GM21786 (cell line): ENCODE measurements at regions not wholly inside any gene's neighbourhood (a gene's known extent, or its start where the extent isn't known, plus 50 kb on each side); places are given as distances from the start of the nearest gene placed in this dataset.
"Not testable (repeated sequence)": the region's sequence is repeated elsewhere in the genome, so short reads cannot be mapped to it uniquely, and the experiment has no call there.

Experiments used
- ATAC-seq: cut with Tn5 transposase; IDR thresholded peaks from one replicate; pipeline ENCODE4 v1.9.1; 2021; ENCODE audit not compliant: unreplicated experiment

DNA sequence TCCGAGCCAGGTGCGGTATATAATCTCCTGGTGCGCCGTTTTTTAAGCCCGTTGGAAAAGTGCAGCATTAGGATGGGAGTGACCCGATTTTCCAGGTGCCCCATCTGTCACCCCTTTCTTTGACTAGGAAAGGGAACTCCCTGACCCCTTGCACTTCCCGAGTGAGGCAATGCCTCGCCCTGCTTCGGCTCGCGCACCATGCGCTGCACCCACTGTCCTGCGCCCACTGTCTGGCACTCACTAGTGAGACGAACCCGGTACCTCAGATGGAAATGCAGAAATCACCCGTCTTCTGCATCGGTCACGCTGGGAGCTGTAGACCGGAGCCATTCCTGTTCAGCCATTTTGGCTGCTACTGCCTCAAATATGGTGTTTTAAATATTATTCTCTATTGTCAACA is 198.0 kb downstream of the MEIS1 start:
- ATAC-seq, result not testable (repeated sequence)

DNA sequence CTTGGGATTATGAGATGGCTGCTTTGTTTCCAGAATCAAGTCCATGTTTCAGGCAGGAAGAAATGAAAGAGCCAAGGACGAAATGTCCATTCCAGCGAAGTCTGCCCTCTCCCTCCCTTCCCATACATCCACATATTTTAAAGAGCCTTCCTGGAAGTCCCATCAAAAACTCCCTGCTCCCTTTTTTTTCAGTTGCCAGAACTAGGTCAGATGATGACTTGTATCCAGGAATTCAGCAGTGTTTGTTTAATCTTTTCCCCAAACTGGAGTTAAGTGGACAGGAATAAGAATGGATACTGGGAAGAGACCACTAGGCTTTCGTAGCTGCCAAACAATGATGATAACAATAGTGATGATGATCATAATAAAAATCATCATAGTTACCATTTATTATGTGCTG is 198.7 kb downstream of the MEIS1 start:
- ATAC-seq, result no peak

DNA sequence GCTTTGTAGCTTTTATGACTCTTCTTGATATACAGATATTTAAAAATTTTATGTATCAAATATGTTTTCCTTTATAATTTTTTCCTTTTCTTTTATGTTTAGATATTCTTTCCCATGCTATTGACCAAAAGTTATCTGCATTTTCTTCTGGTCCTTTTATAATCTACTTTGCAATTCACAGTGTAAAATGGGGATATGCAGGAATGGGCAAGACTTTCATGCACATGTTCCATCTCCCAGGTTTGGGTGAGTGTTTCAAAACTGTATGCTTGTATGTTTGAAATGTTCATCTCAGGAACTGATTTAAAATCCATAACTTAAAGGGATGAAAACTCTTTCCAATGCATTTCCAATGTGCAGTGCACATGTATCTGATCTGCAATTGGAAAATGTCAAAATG is 199.9 kb downstream of the MEIS1 start:
- no peak for ATAC-seq

DNA sequence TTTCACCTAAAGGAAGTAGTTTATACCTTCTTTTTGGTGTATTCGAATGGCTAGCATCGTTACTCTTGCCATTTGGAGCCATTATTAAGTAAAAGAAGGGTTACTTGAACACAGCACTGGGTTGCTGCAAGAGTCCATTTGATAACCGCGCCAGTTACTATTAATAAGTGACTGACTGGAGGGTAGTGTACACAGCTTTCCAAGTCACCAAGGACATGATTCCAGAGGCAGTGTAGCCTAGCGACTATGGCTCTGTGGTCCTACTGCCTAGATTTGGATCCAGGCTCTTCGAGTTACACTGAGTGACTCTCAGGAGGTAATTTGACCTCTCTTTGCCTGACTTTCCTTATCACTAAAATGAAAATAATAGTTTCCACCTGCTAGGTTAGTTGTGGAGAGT is 206.8 kb downstream of the MEIS1 start:
- no peak for ATAC-seq

DNA sequence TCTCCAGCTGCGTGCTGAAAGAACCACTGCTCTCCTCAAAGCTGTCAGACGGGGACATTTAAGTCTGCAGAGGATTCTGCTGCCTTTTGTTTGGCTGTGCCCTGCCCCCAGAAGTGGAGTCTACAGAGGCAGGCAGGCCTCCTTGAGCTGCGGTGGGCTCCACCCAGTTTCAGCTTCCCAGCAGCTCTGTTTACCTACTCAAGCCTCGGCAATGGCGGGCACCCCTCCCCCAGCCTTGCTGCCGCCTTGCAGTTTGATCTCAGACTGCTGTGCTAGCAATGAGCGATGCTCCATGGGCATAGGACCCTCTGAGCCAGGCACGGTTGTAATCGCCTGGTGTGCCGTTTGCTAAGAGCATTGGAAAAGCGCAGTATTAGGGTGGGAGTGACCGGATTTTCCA is 213.2 kb downstream of the MEIS1 start:
- not testable (repeated sequence) for ATAC-seq

DNA sequence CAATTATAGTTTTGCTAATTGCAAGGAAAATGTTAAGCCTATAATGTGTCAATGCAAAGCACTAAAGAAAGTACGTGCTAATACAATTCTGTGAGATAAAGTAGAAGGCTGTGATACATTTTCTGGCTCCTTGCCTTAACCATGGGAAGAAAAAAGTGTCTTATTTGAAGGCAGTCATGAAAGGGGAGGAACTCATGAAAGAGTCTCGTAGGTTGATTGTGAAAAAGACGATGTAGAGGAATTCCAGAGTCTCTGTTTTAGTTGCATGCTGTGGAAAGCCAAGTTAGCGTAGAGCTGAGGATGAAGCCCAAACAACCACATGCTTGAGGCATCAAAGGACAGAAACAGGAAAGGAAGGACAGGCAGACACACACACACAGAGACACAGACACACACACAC is 214.1 kb downstream of the MEIS1 start:
- ATAC-seq, result no peak

DNA sequence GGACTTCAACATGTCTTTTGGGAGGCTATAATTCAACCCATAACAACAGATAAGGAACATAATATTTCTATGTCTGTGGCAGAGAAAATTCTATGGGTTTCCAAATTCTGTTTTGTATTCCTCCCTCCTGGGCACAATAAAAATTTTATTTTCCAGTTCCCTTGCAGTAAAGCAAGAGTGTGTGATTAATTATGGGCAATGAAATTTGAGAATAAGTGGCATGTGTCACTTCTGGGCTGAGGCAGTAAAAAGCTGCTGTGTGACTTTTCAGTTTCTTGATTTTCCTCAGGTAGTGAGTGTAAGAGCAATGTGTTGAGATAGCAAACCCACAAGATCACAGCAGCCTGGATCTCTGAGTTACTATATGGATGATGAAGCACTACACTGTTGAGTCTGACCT is 216.4 kb downstream of the MEIS1 start:
- ATAC-seq, result no peak

DNA sequence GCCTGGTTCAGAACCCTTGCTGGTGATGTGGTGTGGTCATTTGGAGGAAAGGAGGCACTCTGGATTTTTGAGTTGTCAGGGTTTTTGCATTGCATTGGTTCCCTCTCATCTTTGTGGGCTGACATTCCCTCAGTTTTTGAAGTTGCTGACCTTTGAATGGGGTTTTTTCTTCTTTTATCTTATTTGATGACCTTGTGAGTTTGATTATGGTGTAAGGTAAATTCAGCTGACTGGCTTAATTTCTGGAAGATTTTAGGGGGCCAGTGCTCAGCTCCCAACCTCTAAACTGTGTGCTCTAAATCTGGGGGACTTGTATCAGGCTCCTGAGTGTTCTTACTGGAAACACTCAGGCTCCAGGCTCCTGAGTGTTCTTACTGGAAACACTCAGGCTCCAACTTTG is 225.9 kb downstream of the MEIS1 start:
- ATAC-seq, result no peak

DNA sequence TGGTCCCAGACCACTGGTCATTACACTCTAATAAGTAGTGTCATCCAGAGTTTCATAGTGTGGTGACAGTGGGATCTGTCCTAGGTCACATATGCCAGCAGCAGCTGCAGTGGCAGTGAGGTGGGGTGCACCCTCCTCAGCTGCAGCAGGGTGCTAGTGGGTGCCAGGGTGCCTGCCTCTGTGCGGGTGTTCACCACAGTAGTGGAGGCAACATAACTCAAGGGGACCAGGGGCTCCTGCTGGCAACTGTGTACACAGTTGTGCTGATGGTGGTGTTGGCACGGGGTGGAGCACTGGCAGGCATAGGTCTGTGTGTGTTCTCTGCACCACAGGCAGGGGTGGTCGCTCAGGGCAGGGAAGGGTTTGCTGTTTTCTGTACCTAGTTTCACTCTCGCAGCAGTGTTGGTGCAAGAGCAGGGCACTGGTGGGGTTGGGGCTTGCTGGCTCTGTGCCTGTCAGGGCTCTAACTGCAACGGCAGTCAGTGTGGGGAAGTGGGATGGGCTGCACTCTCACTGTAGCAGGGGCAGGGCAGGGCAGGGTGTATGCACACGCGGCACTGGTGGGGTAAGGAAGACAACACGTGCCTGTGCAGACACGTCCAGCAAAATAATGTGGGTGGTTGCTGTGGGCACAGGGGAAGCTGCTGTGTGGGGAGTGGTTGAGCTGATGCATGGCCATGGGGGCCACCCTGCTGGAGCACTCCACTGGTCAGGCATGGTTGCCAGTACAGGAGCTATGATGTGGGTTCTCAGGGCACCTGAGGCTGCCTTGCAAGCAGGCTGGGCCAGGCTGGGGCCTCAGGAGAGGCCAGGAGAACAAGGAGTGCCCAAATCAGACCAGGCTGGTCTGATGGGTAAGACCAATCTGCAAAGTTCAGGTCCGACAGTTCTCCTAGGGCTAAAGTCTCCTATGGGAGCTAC is 226.6 kb downstream of the MEIS1 start:
- no peak for ATAC-seq

DNA sequence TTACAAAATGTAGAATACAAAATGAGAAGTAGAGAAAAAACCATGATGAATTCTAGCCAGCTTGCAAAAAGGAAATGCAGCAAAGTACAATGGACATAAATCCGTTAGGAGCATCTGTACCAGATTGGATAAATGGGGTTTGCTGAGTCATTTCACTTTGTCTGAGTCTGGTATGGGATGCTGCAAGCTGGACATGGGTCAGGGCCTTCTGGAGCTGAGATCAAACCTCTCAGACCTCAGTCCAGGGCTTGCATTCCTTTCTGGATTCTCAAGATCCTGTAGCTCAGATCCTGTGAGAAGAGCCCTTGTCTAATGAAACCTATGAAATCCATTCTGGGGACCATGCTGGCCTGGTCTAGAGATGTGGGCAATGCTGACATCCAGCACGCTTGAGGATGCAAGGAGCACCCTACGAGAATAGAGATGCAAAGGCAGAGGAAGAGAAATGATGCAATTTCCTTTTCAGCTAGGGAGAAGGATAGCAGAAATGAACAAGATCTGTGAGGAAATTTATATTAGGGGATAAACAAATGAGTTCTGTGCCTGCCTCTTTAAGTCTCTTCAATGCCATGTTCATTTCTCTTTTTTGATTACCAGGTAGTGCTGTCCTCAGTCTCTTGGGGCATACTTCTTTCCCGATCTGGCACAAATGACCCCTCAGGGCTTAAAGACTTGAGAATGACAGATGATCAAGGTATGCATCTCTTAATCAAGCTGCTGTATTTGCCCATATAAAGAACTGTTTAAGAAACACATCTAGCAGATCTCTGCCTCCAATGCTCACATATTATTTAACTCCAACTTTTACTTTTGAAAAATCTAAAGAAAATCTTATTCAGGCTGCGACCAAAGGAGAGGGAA is 230.4 kb downstream of the MEIS1 start:
- no peak for ATAC-seq

DNA sequence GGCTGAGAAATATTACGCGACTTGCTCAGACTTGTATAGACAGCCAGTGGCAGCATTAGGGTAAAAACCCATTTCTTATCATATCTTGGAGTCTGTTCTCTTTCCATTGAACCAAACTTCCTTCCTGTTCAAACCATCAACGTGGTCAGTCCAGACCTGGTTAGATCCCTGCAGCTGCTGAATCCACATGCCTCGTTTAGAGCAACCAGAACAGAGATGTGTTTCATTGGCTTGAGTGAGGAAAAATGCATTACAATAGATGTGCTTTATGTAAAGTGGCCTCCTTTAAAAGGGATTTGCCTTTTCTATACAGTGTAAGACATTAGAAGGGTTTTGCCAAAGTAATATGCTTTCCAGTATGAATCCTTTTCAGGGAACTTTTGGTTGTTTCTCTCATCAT is 232.4 kb downstream of the MEIS1 start:
- ATAC-seq, result no peak

DNA sequence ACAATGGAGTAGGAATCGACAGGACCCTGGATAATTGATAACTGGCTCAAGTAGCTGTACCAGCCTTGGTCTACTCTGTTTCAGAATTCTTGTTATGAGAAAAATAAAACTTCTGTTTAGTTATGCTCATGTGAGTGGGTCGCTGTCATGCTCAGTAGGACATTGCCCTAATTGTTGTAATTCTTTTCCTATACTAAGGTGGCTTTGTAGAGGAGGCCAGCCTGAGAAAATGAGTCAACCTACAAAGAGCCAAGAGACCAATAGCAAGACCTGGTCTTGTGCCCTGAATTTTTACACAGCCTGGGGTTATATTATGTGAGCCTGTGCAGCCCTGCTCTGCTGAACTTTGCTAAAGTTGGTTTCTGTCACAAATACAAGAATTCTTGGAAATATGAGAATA is 238.4 kb downstream of the MEIS1 start:
- ATAC-seq, result no peak

DNA sequence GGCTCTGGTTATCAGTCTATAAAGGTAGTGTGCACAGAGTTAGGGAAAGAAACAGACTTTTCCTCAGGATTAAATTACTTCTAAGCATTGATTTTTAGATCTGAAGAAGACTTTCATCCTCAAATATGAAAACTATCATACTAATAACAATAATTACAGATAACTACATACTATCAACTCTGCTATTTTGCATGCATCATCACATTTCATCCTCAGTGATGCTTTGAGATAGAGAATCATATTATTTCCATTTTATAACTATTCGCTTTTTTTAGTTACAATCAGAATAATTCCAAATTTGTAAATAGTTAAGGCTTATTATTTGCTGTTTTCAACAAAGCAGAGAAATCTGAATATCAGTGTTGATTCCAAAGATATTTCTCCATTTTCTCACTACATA is 239.2 kb downstream of the MEIS1 start:
- no peak for ATAC-seq

DNA sequence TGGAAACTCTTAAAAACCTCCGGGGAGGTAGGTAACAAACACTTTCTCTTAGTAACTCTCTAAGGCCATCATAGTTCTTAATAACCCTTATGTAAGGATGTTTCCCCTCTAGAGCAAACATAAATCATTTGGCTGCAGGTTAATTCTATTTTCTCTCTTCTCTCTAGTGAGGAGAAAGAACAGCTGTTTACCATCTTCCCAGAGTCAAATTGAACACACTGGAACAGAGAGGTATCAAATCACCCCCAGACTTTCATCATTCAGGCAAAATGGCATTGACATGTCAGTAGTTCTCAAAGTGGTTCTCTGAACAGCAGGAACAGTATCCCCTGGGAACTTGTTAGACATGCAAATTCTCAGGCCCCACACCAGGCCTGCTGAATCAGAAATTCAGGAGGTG is 240.7 kb downstream of the MEIS1 start:
- ATAC-seq, result no peak

DNA sequence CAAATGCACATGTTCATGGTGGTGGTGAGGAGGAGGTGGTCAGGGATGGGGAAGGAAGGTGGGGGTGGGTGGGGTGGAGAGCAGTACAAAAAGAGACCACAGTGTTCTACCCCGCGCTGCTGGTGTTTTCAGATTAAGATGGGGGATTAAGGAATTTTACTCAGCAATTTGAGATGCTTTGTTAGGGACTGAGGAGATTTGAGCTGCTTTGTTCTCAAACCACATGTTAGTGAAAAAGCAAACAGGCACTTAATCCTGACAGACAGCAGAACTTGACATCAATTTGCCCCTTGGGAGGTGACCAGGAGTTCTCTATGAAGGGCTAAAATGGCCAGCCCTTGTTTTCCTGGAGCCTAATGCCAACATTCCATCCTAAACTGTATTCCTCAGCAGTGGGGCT is 244.5 kb downstream of the MEIS1 start:
- ATAC-seq, result no peak

DNA sequence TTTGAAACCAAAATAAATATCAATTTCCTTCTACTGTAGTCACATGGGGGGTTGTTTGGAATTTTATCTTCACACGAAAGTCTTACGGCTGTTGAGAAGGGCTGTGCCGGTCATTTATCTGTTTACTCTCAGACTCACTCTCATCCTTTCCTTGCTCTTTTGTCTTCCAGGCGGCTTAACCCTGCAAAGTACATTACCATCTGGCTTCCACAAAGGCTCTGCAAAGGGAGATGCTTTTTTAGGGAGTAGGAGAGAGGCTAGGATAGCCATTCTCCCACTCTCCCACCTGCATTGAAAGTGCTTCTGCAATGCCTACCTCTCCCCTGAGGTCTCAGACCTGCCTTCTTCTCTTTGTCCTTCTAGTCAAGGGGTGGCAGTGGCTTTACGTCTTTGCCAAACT is 247.6 kb downstream of the MEIS1 start:
- no peak for ATAC-seq

DNA sequence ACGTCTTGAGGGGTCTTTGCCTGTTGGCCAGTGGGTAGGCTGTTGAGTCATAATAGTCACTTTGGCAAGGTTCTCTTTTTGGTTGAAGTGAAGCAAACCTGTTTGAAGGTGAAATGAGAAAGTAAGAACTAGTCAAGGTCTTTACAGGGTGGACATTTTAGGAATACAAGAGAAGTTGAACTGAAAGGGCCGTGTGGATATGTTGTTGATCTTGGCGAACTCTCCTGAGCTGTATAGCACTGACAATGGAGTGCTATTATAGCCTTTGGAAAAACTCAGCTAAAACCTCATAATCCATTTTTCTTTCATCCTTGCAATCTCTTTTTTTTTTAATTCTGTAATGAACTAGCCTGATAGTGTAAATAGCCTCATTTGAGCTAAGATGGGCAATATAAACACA is 248.1 kb downstream of the MEIS1 start:
- ATAC-seq, result no peak

DNA sequence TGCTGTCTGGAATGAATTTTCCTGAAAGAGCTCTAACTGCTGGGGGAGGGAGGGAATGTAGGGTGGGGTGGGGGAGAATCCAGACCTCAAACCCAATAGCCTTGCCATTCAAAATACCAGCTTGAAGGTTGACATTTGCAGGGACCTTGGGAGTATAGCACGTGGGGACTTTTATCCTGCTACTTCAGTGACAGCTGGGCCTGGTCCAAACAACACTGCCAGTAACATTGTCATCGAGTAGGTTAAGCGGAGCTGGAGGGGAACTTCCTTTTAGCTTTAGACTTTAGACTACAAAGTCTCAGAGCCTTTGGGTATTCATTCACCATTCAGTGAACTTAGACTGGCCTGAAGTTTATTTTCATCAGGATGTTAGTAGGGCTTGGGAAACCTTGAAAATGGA is 248.7 kb downstream of the MEIS1 start:
- no peak for ATAC-seq

DNA sequence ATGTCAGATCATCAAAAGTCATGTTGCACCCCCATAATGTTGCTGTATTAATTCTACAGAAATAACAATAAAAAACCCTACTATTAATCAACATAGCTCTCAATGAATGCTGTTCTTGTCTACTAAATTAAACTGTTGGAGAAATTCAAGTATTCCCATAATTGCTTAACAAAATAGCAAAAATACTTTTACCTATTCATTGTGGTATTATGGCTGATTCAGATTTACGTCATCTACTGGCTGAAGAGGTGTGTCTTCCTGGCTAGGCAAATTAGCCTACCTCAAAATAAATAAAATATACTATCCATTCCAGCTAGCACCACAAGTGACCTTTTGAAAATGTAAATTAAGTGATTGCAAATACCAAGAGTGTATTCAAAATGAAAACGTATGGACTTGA is 249.4 kb downstream of the MEIS1 start:
- ATAC-seq, result no peak

DNA sequence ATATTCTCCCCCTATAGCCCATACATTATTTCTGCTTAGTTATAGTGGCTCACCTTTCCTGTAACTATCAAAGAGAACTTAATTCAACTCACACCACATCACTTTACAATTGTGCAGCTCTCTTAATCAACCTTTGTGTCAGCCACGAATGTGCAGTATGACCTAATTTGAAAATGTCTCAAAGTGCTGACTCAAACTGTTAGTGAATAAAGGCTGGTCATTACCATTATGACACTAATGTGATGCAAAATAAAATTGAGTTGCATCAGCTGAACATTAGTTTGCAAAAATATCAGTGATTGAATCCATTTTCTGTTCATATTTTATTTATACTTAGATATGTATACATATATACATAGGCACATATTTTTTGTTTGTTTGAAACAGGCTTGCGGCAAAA is 251.8 kb downstream of the MEIS1 start:
- no peak for ATAC-seq

DNA sequence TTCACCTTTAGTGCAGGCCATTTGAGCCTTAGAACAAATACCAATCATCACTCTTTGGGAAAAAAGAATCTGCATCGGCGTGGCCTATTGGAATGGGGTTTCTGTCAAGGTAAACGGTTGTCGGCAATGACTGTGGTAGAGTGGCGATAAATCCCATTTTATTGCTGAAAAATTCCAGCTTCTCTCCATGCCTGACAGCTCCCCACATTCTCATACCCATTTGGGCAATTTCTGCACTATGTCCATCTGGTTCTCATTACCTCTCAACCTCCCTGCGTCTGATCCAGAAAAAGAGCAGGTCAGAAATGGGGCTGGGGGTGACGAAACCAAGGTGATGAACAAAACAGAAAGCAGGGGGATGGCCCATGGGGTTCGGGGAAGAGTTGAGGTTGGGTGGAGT is 254.0 kb downstream of the MEIS1 start:
- no peak for ATAC-seq

DNA sequence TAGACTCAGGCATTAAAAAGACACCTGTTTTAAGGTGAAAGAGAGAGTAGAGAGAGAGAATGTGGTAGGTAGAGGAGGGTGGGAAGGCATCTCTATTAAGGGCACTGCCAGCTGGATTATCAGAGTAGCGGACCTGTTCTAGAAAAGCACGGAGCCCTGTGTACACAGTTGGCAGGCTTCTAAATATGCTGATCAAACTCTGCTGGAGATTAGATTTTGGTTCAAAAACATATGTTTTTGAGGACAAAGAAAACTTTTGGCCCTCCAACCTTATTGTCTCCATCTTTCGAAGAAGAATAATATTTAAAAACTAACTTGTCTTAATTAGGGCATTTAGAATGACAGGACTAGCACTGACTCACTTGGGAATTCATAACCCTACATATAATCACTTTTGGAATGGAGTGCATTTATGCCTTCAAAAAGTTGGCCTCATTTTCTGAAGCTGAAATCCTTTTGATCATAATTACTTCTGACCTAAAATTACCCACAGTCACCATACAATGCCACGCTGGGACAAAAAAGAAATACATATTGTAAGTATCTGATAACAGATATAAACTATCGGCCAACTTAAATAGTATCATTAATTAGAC is 254.6 kb downstream of the MEIS1 start:
- no peak for ATAC-seq
